RWPE2 (cell line): ENCODE measurements at regions not wholly inside any gene's neighbourhood (a gene's known extent, or its start where the extent isn't known, plus 50 kb on each side); places are given as distances from the start of the nearest gene placed in this dataset.

Experiments used
- ATAC-seq: fragments of 200-7000 bp; cut with Tn5 transposase; 3 replicates; pipeline ENCODE4 v1.9.1; 2021; ENCODE audit warnings: low read depth
- DNase-seq: peaks from one replicate; pipeline ENCODE4 v3.0.0-alpha.2; 2020; ENCODE audit warnings: low spot score
- H3K27ac ChIP-seq: fragments of 450-650 bp; 2 replicates; pipeline ENCODE4 v1.5.1; 2017; ENCODE audit warnings: mild to moderate bottlenecking; ENCODE audit not compliant: poor library complexity, severe bottlenecking
- H3K27me3 ChIP-seq: fragments of 250-450 bp; sonication (Bioruptor Pico); 2 replicates; pipeline ENCODE4 v1.5.1; 2021; ENCODE audit warnings: mild to moderate bottlenecking, moderate library complexity; ENCODE audit not compliant: insufficient read depth, poor library complexity, severe bottlenecking
- H3K36me3 ChIP-seq: fragments of 250-450 bp; sonication (Bioruptor Pico); 2 replicates; pipeline ENCODE4 v1.5.1; 2020; ENCODE audit warnings: low read depth, mild to moderate bottlenecking, moderate library complexity
- H3K4me1 ChIP-seq: fragments of 250-450 bp; sonication (Bioruptor Pico); 2 replicates; pipeline ENCODE4 v1.5.1; 2021; ENCODE audit warnings: mild to moderate bottlenecking, moderate library complexity; ENCODE audit not compliant: insufficient read depth, poor library complexity, severe bottlenecking
- H3K4me3 ChIP-seq: fragments of 250-450 bp; sonication (Bioruptor Pico); 2 replicates; pipeline ENCODE4 v1.5.1; 2021; ENCODE audit warnings: mild to moderate bottlenecking, moderate library complexity; ENCODE audit not compliant: severe bottlenecking
- H3K9me3 ChIP-seq: fragments of 250-450 bp; sonication (Bioruptor Pico); 2 replicates; pipeline ENCODE4 v1.5.1; 2021; ENCODE audit warnings: mild to moderate bottlenecking, moderate library complexity; ENCODE audit not compliant: severe bottlenecking
- TF ChIP-seq, protein P1 (sequence below): fragments of 450-650 bp; IDR thresholded peaks from one replicate; pipeline ENCODE4 v1.5.1; 2017; ENCODE audit warnings: mild to moderate bottlenecking, moderate library complexity; ENCODE audit not compliant: poor library complexity, severe bottlenecking

DNA sequence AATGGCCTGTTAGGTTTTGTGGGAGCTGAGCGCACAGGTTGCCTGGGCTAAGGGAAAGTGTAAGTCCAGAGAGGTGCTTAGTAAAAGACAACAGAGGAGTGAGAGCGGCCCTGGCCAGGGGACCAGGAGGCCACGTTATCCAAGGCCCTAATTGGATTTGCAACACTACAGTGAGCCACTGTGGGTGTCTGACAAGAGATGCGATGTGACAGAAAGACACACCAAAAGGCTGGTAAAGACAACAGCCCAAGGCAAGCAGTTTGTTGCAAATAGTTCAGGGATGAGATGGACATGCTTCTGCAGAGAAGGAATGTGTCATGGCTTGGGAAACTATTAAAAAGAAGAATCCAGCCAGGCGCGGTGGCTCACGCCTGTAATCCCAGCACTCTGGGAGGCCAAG lies 162.7 kb upstream of the KIT start:
- Histone ChIP-seq H3K9me3 (no peaks in the 10 kb centered on the region), H3K4me1 (peaks cover 14% of the 10 kb centered on the region), H3K27ac (no peak overlapping the region), H3K36me3 (no peaks in the 10 kb centered on the region), H3K27me3 (no peaks in the 10 kb centered on the region), H3K4me3 (no peak overlapping the region)
- ATAC-seq (no peak), DNase-seq (no peak)
- TF ChIP-seq, protein P1, sequence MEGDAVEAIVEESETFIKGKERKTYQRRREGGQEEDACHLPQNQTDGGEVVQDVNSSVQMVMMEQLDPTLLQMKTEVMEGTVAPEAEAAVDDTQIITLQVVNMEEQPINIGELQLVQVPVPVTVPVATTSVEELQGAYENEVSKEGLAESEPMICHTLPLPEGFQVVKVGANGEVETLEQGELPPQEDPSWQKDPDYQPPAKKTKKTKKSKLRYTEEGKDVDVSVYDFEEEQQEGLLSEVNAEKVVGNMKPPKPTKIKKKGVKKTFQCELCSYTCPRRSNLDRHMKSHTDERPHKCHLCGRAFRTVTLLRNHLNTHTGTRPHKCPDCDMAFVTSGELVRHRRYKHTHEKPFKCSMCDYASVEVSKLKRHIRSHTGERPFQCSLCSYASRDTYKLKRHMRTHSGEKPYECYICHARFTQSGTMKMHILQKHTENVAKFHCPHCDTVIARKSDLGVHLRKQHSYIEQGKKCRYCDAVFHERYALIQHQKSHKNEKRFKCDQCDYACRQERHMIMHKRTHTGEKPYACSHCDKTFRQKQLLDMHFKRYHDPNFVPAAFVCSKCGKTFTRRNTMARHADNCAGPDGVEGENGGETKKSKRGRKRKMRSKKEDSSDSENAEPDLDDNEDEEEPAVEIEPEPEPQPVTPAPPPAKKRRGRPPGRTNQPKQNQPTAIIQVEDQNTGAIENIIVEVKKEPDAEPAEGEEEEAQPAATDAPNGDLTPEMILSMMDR = no peak

DNA sequence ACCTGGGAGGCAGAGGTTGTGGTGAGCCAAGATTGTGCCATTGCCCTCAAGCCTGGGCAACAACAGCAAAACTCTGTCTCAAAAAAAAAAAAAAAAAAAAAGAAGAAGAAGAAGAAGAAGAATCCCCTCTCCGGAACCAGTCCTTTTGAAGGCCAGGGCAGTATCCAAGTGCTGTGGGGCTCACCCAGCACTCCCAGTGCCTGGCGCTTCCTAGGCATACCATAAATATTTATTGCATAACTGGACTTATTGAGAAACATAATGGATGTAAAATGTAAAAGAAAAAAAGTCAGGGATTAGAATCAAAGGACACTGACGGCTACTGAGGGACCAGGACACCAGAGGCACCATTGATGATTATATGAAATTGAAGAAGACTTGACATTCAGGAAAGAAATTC lies 162.1 kb upstream of the KIT start:
- Histone ChIP-seq H3K4me3 (no peak overlapping the region), H3K27ac (no peak overlapping the region), H3K36me3 (no peaks in the 10 kb centered on the region), H3K9me3 (no peaks in the 10 kb centered on the region), H3K4me1 (peaks cover 14% of the 10 kb centered on the region), H3K27me3 (no peaks in the 10 kb centered on the region)
- ATAC-seq (no peak), DNase-seq (no peak)
- TF ChIP-seq, protein P1 = no peak

DNA sequence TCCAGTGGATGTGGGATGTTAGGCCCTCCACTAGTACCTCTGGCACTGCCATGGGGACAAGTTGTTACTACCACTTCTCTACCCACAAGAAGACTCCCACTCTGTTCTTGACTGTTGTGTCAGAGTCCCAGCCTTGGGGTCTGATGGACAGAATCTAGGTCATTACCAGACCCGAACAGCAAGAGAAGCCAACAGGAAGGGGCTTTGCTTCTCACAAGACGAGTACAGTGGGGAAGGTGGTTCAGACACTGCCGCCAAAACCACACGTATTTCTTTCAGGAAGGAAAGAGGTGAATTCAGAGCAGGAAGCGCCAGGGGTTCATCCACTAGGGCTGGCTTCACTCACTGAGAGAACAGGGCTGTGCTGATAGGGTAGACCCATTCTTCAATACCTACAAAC lies 161.3 kb upstream of the KIT start:
- no peaks in the 10 kb centered on the region for H3K27me3 ChIP-seq
- H3K4me1 ChIP-seq = peaks cover 14% of the 10 kb centered on the region
- H3K9me3 ChIP-seq = no peaks in the 10 kb centered on the region
- no peak overlapping the region for H3K27ac ChIP-seq
- no peak for DNase-seq
- ATAC-seq = no peak
- TF ChIP-seq, protein P1 = no peak
- no peaks in the 10 kb centered on the region for H3K36me3 ChIP-seq
- H3K4me3 ChIP-seq = no peak overlapping the region

DNA sequence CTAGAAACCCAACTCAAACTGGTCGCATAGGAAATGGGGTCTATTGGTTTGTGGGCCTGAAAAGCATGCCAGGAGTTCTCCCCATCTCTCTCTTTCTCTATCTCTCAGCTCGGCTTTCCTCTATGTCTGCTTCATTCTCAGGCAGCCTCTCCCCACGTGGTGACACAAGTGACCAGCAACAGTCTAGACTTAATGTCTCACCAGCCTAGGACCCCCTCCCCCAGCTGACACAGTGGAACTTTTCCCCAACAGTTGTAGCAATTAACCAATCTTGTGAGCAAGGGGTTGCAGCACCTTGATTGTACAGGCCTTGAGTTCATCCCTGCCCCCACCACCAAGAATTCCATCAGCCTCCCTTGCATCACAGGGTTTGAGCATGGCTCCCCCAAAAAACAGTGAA lies 159.8 kb upstream of the KIT start:
- no peaks in the 10 kb centered on the region for H3K27me3 ChIP-seq
- no peak overlapping the region for H3K4me3 ChIP-seq
- peaks cover 14% of the 10 kb centered on the region for H3K4me1 ChIP-seq
- ATAC-seq (no peak), DNase-seq (no peak)
- H3K36me3 ChIP-seq = no peaks in the 10 kb centered on the region
- peak overlapping the region; percentile 65 for H3K27ac ChIP-seq
- TF ChIP-seq, protein P1 = no peak
- no peaks in the 10 kb centered on the region for H3K9me3 ChIP-seq

DNA sequence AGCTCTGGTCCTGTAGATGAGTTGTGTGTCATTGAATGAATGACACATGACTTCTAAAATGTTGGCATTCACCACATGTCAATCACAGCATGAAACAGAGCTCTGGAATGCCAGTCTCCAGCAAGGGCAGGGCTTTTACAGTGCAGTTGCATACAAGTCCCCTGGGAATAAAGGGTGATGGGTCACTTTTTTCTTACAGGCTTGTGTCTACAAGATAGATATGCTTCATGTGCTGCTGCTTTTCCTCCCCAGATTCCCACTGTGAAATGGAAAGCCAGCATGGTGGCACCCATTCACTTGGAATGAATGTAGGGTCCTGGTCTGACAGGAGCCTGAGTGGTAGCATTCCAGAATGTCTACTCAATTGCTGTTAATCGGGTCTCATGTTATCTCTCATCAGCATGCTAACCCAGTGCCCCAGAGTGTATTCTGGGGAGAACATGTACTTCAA lies 159.1 kb upstream of the KIT start:
- TF ChIP-seq, protein P1 = no peak
- no peaks in the 10 kb centered on the region for H3K9me3 ChIP-seq
- H3K27me3 ChIP-seq = no peaks in the 10 kb centered on the region
- H3K36me3 ChIP-seq = no peaks in the 10 kb centered on the region
- ATAC-seq = peak; percentile 91
- DNase-seq = no peak
- peak overlapping the region; percentile 65 for H3K27ac ChIP-seq
- H3K4me1 ChIP-seq = peaks cover 14% of the 10 kb centered on the region
- H3K4me3 ChIP-seq = no peak overlapping the region
